ENCODE measurements at regions not wholly inside any gene's neighbourhood (a gene's known extent, or its start where the extent isn't known, plus 50 kb on each side); places are given as distances from the start of the nearest gene placed in this dataset.

GRCh38 chr3:16671690-16672089, 66.5 kb upstream of the DAZL start:
- TF ChIP-seq POLR2A (IDR thresholded peaks at IDR 0.05; ENCODE audit: low read length) (no peak), GATA1 (IDR thresholded peaks at IDR 0.05; ENCODE audit: low read depth, low read length) (no peak)

Data from erythroblast (primary cell).